HL-60 (cell line): ENCODE measurements at regions not wholly inside any gene's neighbourhood (a gene's known extent, or its start where the extent isn't known, plus 50 kb on each side); places are given as distances from the start of the nearest gene placed in this dataset.

Source experiments
- DNase-seq, 2 experiments: peaks; one replicate each; pipeline ENCODE4 v3.0.0-alpha.2; 2010 to 2020; ENCODE audit warnings: low read depth in 1 of 2, low spot score in 1 of 2
- H3K27ac ChIP-seq: fragments of 250-450 bp; sonication (Bioruptor Pico); replicated peaks from 2 replicates; pipeline ENCODE4 v1.5.1; 2020; ENCODE audit warnings: mild to moderate bottlenecking, moderate library complexity
- H3K27me3 ChIP-seq: fragments of 250-450 bp; sonication (Bioruptor Pico); 2 replicates; pipeline ENCODE4 v1.5.1; 2021; ENCODE audit warnings: mild to moderate bottlenecking, moderate library complexity; ENCODE audit not compliant: insufficient read depth, poor library complexity, severe bottlenecking
- H3K4me3 ChIP-seq: replicated peaks from 2 replicates; pipeline ENCODE4 v1.5.1; 2011; ENCODE audit warnings: mild to moderate bottlenecking, control low read depth, low read length; ENCODE audit not compliant: insufficient read depth
- CTCF ChIP-seq: IDR thresholded peaks from one replicate; pipeline ENCODE4 v1.5.1; 2011; ENCODE audit warnings: low read length, control low read depth, inconsistent platforms; ENCODE audit not compliant: insufficient read depth
- GABPA ChIP-seq: IDR thresholded peaks from 2 replicates; pipeline ENCODE4 v1.6.1; 2012; ENCODE audit warnings: low read depth
- POLR2AphosphoS5 ChIP-seq: IDR thresholded peaks from 2 replicates; pipeline ENCODE4 v1.6.1; 2012; ENCODE audit warnings: low read depth
- REST ChIP-seq: IDR thresholded peaks from 2 replicates; pipeline ENCODE4 v1.6.1; 2012; ENCODE audit warnings: low read depth; ENCODE audit not compliant: insufficient replicate concordance
- SPI1 ChIP-seq: IDR thresholded peaks from 2 replicates; pipeline ENCODE4 v1.6.1; 2012; ENCODE audit warnings: low read depth, mild to moderate bottlenecking, borderline replicate concordance

- no peak for DNase-seq
- Histone ChIP-seq H3K27ac (no peak overlapping the region), H3K27me3 (no peaks in the 10 kb centered on the region), H3K4me3 (no peak overlapping the region)
- TF ChIP-seq CTCF (no peak), GABPA (no peak), POLR2AphosphoS5 (no peak), SPI1 (no peak), REST (no peak)
These were observed 458.7 kb upstream of the EEF2KMT start for GRCh38 chr16:5556158-5556810.

GRCh38 chr16:5551909-5552308, 454.3 kb upstream of the EEF2KMT start:
- H3K27me3 ChIP-seq: no peaks in the 10 kb centered on the region
- H3K4me3 ChIP-seq: no peak overlapping the region
- H3K27ac ChIP-seq: no peak overlapping the region
- TF ChIP-seq SPI1 (no peak), CTCF (no peak), REST (no peak), POLR2AphosphoS5 (no peak), GABPA (no peak)
- no peak for DNase-seq

GRCh38 chr16:5549802-5550201, 452.2 kb upstream of the EEF2KMT start:
- H3K27ac ChIP-seq: no peak overlapping the region
- TF ChIP-seq SPI1 (no peak), POLR2AphosphoS5 (no peak), GABPA (no peak), REST (no peak), CTCF (no peak)
- H3K4me3 ChIP-seq: no peak overlapping the region
- no peaks in the 10 kb centered on the region for H3K27me3 ChIP-seq
- DNase-seq: no peak
